ENCODE measurements at regions not wholly inside any gene's neighbourhood (a gene's known extent, or its start where the extent isn't known, plus 50 kb on each side); places are given as distances from the start of the nearest gene placed in this dataset.
"Not testable (repeated sequence)": the region's sequence is repeated elsewhere in the genome, so short reads cannot be mapped to it uniquely, and the experiment has no call there.

GRCh38 chr16:22660441-22661160 is 149.9 kb downstream of the NPIPB5 start:
- Histone ChIP-seq H3K27ac (ENCODE audit: low read length) (no peak overlapping the region), H3K27me3 (ENCODE audit: control insufficient read depth, insufficient read depth, low read length) (no peaks in the 10 kb centered on the region), H3K9ac (ENCODE audit: low read length) (no peak overlapping the region), H3K9me3 (ENCODE audit: control insufficient read depth, low read depth, low read length) (no peaks in the 10 kb centered on the region), H3K4me1 (ENCODE audit: control insufficient read depth, low read depth, low read length) (no peaks in the 10 kb centered on the region), H3K4me3 (ENCODE audit: low read length) (no peak overlapping the region), H3K36me3 (ENCODE audit: control insufficient read depth, low read depth, low read length) (no peaks in the 10 kb centered on the region)

- H3K27me3 ChIP-seq (ENCODE audit: control insufficient read depth, insufficient read depth, low read length): no peaks in the 10 kb centered on the region
Observed at GRCh38 chr16:22661161-22661647, 150.5 kb downstream of the NPIPB5 start.

GRCh38 chr16:22662958-22663357 is 151.0 kb upstream of the HS3ST2 start:
- H3K4me1 ChIP-seq (ENCODE audit: control insufficient read depth, low read depth, low read length); H3K4me3 ChIP-seq (ENCODE audit: low read length); H3K27ac ChIP-seq (ENCODE audit: low read length); H3K36me3 ChIP-seq (ENCODE audit: control insufficient read depth, low read depth, low read length); H3K27me3 ChIP-seq (ENCODE audit: control insufficient read depth, insufficient read depth, low read length); H3K9ac ChIP-seq (ENCODE audit: low read length); H3K9me3 ChIP-seq (ENCODE audit: control insufficient read depth, low read depth, low read length): not testable (repeated sequence)

More at GRCh38 chr16:22661161-22661647, 150.5 kb downstream of the NPIPB5 start:
- no peaks in the 10 kb centered on the region for H3K36me3 ChIP-seq (ENCODE audit: control insufficient read depth, low read depth, low read length)
- no peak overlapping the region for H3K27ac ChIP-seq (ENCODE audit: low read length)
- no peaks in the 10 kb centered on the region for H3K4me1 ChIP-seq (ENCODE audit: control insufficient read depth, low read depth, low read length)
- no peak overlapping the region for H3K4me3 ChIP-seq (ENCODE audit: low read length)
- no peak overlapping the region for H3K9ac ChIP-seq (ENCODE audit: low read length)
- H3K9me3 ChIP-seq (ENCODE audit: control insufficient read depth, low read depth, low read length): no peaks in the 10 kb centered on the region

- no peaks in the 10 kb centered on the region for H3K27me3 ChIP-seq (ENCODE audit: control insufficient read depth, insufficient read depth, low read length)
- no peak overlapping the region for H3K27ac ChIP-seq (ENCODE audit: low read length)
- no peaks in the 10 kb centered on the region for H3K4me1 ChIP-seq (ENCODE audit: control insufficient read depth, low read depth, low read length)
- H3K4me3 ChIP-seq (ENCODE audit: low read length): no peak overlapping the region
- H3K36me3 ChIP-seq (ENCODE audit: control insufficient read depth, low read depth, low read length): no peaks in the 10 kb centered on the region
- H3K9ac ChIP-seq (ENCODE audit: low read length): no peak overlapping the region
- no peaks in the 10 kb centered on the region for H3K9me3 ChIP-seq (ENCODE audit: control insufficient read depth, low read depth, low read length)
Observed at GRCh38 chr16:22663389-22664064, 150.4 kb upstream of the HS3ST2 start.

- Histone ChIP-seq H3K27ac (ENCODE audit: low read length) (no peak overlapping the region), H3K4me3 (ENCODE audit: low read length) (no peak overlapping the region), H3K36me3 (ENCODE audit: control insufficient read depth, low read depth, low read length) (no peaks in the 10 kb centered on the region), H3K27me3 (ENCODE audit: control insufficient read depth, insufficient read depth, low read length) (no peaks in the 10 kb centered on the region), H3K4me1 (ENCODE audit: control insufficient read depth, low read depth, low read length) (no peaks in the 10 kb centered on the region), H3K9me3 (ENCODE audit: control insufficient read depth, low read depth, low read length) (no peaks in the 10 kb centered on the region), H3K9ac (ENCODE audit: low read length) (no peak overlapping the region)
Observed at GRCh38 chr16:22664132-22664531, 149.8 kb upstream of the HS3ST2 start.

- Histone ChIP-seq H3K9me3 (ENCODE audit: control insufficient read depth, low read depth, low read length) (no peaks in the 10 kb centered on the region), H3K9ac (ENCODE audit: low read length) (no peak overlapping the region), H3K36me3 (ENCODE audit: control insufficient read depth, low read depth, low read length) (no peaks in the 10 kb centered on the region), H3K4me3 (ENCODE audit: low read length) (no peak overlapping the region), H3K27me3 (ENCODE audit: control insufficient read depth, insufficient read depth, low read length) (no peaks in the 10 kb centered on the region), H3K4me1 (ENCODE audit: control insufficient read depth, low read depth, low read length) (no peaks in the 10 kb centered on the region), H3K27ac (ENCODE audit: low read length) (no peak overlapping the region)
Observed at GRCh38 chr16:22664561-22664997, 149.4 kb upstream of the HS3ST2 start.

- Histone ChIP-seq H3K9ac (ENCODE audit: low read length) (no peak overlapping the region), H3K27me3 (ENCODE audit: control insufficient read depth, insufficient read depth, low read length) (no peaks in the 10 kb centered on the region), H3K9me3 (ENCODE audit: control insufficient read depth, low read depth, low read length) (no peaks in the 10 kb centered on the region), H3K4me1 (ENCODE audit: control insufficient read depth, low read depth, low read length) (peaks cover 2% of the 10 kb centered on the region), H3K4me3 (ENCODE audit: low read length) (no peak overlapping the region), H3K27ac (ENCODE audit: low read length) (no peak overlapping the region), H3K36me3 (ENCODE audit: control insufficient read depth, low read depth, low read length) (no peaks in the 10 kb centered on the region)
Observed at GRCh38 chr16:22665048-22665797, 148.7 kb upstream of the HS3ST2 start.

GRCh38 chr16:22665803-22666202 is 148.2 kb upstream of the HS3ST2 start:
- H3K4me1 ChIP-seq (ENCODE audit: control insufficient read depth, low read depth, low read length): peaks cover 8% of the 10 kb centered on the region
- no peak overlapping the region for H3K27ac ChIP-seq (ENCODE audit: low read length)
- no peaks in the 10 kb centered on the region for H3K36me3 ChIP-seq (ENCODE audit: control insufficient read depth, low read depth, low read length)
- no peaks in the 10 kb centered on the region for H3K27me3 ChIP-seq (ENCODE audit: control insufficient read depth, insufficient read depth, low read length)
- H3K9me3 ChIP-seq (ENCODE audit: control insufficient read depth, low read depth, low read length): no peaks in the 10 kb centered on the region
- no peak overlapping the region for H3K9ac ChIP-seq (ENCODE audit: low read length)
- no peak overlapping the region for H3K4me3 ChIP-seq (ENCODE audit: low read length)

GRCh38 chr16:22668318-22668717 is 145.6 kb upstream of the HS3ST2 start:
- Histone ChIP-seq H3K4me3 (ENCODE audit: low read length) (no peak overlapping the region), H3K4me1 (ENCODE audit: control insufficient read depth, low read depth, low read length) (peaks cover 8% of the 10 kb centered on the region), H3K9me3 (ENCODE audit: control insufficient read depth, low read depth, low read length) (no peaks in the 10 kb centered on the region), H3K9ac (ENCODE audit: low read length) (no peak overlapping the region), H3K36me3 (ENCODE audit: control insufficient read depth, low read depth, low read length) (no peaks in the 10 kb centered on the region), H3K27ac (ENCODE audit: low read length) (no peak overlapping the region), H3K27me3 (ENCODE audit: control insufficient read depth, insufficient read depth, low read length) (no peaks in the 10 kb centered on the region)

- H3K4me1 ChIP-seq (ENCODE audit: control insufficient read depth, low read depth, low read length): peaks cover 8% of the 10 kb centered on the region
- peak overlapping the region; percentile 16 for H3K4me3 ChIP-seq (ENCODE audit: low read length)
- H3K9ac ChIP-seq (ENCODE audit: low read length): no peak overlapping the region
- no peaks in the 10 kb centered on the region for H3K27me3 ChIP-seq (ENCODE audit: control insufficient read depth, insufficient read depth, low read length)
- no peaks in the 10 kb centered on the region for H3K9me3 ChIP-seq (ENCODE audit: control insufficient read depth, low read depth, low read length)
- no peaks in the 10 kb centered on the region for H3K36me3 ChIP-seq (ENCODE audit: control insufficient read depth, low read depth, low read length)
- no peak overlapping the region for H3K27ac ChIP-seq (ENCODE audit: low read length)
Observed at GRCh38 chr16:22670044-22670536, 143.9 kb upstream of the HS3ST2 start.

- H3K9me3 ChIP-seq (ENCODE audit: control insufficient read depth, low read depth, low read length): no peaks in the 10 kb centered on the region
- H3K27me3 ChIP-seq (ENCODE audit: control insufficient read depth, insufficient read depth, low read length): no peaks in the 10 kb centered on the region
- no peak overlapping the region for H3K27ac ChIP-seq (ENCODE audit: low read length)
- peaks cover 8% of the 10 kb centered on the region for H3K4me1 ChIP-seq (ENCODE audit: control insufficient read depth, low read depth, low read length)
- peak overlapping the region; percentile 16 for H3K4me3 ChIP-seq (ENCODE audit: low read length)
- H3K36me3 ChIP-seq (ENCODE audit: control insufficient read depth, low read depth, low read length): no peaks in the 10 kb centered on the region
- no peak overlapping the region for H3K9ac ChIP-seq (ENCODE audit: low read length)
Observed at GRCh38 chr16:22670551-22671041, 143.4 kb upstream of the HS3ST2 start.
